ENCODE measurements at regions not wholly inside any gene's neighbourhood (a gene's known extent, or its start where the extent isn't known, plus 50 kb on each side); places are given as distances from the start of the nearest gene placed in this dataset.

DNA sequence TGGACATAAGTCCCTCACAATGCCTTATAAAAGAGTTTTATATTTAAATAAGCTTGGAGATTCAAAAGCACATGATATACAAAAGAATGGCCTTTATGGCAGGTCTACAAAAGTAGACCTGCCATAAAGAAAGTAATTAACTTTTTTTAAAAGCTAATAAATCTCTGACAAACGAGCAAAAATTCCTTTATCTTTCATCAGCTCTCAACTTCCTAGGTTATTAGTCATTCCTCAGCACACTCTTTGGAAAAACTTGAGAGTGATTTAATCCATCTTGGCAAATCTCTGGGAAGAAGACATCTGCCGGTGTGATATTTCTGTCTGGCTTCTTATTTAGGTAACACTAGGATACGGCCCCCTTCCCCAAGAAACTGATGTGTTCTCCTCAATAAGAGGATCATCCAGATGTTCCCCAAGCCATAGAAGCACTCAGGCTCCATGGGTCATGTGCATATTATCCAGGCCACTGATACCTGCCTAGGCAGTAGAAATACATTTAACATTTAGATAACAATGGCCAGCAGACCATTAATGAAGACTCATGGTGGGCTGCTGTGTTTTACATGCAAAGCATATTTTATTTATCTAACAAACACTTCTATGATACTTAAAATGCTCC is 372.7 kb downstream of the LIG4 start:
- Histone ChIP-seq H3K4me3 (ENCODE audit: insufficient read depth, low read length, poor library complexity, severe bottlenecking) (no peak overlapping the region), H3K36me3 (ENCODE audit: low read length) (no peaks in the 10 kb centered on the region), H3K27me3 (ENCODE audit: low read length) (no peaks in the 10 kb centered on the region), H3F3A (ENCODE audit: insufficient read depth) (no peaks in the 10 kb centered on the region), H3K9me3 (ENCODE audit: insufficient read depth, low read length) (no peaks in the 10 kb centered on the region), H3K27ac (ENCODE audit: low read depth, low read length) (no peak overlapping the region), H4K20me1 (ENCODE audit: low read depth, low read length) (no peaks in the 10 kb centered on the region), H3K9me2 (replicated peaks; ENCODE audit: insufficient read depth, low read length) (no peaks in the 10 kb centered on the region), H3K79me2 (ENCODE audit: insufficient read depth, low read length) (no peaks in the 10 kb centered on the region), H3K4me2 (ENCODE audit: low read depth, low read length, poor library complexity, severe bottlenecking) (no peak overlapping the region), H2AFZ (ENCODE audit: low read depth, low read length, severe bottlenecking) (no peak overlapping the region), H3K9ac (ENCODE audit: low read length) (no peak overlapping the region)
- TF ChIP-seq EZH2phosphoT487 (conservative IDR thresholded peaks at IDR 0.05; ENCODE audit: low read length), result no peak
- TF ChIP-seq, protein P1, sequence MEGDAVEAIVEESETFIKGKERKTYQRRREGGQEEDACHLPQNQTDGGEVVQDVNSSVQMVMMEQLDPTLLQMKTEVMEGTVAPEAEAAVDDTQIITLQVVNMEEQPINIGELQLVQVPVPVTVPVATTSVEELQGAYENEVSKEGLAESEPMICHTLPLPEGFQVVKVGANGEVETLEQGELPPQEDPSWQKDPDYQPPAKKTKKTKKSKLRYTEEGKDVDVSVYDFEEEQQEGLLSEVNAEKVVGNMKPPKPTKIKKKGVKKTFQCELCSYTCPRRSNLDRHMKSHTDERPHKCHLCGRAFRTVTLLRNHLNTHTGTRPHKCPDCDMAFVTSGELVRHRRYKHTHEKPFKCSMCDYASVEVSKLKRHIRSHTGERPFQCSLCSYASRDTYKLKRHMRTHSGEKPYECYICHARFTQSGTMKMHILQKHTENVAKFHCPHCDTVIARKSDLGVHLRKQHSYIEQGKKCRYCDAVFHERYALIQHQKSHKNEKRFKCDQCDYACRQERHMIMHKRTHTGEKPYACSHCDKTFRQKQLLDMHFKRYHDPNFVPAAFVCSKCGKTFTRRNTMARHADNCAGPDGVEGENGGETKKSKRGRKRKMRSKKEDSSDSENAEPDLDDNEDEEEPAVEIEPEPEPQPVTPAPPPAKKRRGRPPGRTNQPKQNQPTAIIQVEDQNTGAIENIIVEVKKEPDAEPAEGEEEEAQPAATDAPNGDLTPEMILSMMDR (IDR thresholded peaks at IDR 0.05; ENCODE audit: insufficient read depth, low read length, poor library complexity, severe bottlenecking), result no peak

DNA sequence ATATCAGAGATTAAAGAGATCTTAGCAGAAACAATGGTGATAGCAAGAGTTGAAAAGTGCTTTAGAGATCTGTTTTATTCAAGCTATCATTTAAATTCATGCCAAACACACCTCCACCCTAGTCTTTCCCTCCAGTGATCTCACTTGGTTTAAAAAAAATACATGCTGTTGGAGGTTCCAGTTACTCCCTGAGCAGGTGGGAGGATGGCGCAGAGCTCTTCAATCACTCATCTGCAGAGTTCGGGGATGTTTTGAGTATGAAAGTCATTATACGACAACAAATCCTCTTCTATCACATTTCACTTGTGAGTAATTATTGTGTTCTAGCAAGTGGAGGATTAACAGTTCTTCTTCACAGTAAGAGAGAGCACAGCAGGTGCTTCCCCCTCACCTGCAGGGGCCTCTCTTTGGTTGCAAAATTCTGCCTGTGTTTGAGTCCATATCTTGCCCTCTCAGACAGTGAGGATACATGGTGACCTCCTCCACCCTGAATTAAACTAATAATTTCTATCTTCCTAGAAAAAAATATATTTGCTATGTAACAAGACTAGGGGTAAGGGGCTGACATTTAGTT is 376.7 kb downstream of the LIG4 start:
- H3K9me2 ChIP-seq (replicated peaks; ENCODE audit: insufficient read depth, low read length), result no peaks in the 10 kb centered on the region
- H3K4me3 ChIP-seq (ENCODE audit: insufficient read depth, low read length, poor library complexity, severe bottlenecking), result no peak overlapping the region
- no peaks in the 10 kb centered on the region for H3K9me3 ChIP-seq (ENCODE audit: insufficient read depth, low read length)
- H3K9ac ChIP-seq (ENCODE audit: low read length), result no peak overlapping the region
- no peak overlapping the region for H3K27ac ChIP-seq (ENCODE audit: low read depth, low read length)
- H3K79me2 ChIP-seq (ENCODE audit: insufficient read depth, low read length), result no peaks in the 10 kb centered on the region
- no peaks in the 10 kb centered on the region for H3K27me3 ChIP-seq (ENCODE audit: low read length)
- H3K36me3 ChIP-seq (ENCODE audit: low read length), result no peaks in the 10 kb centered on the region
- H3F3A ChIP-seq (ENCODE audit: insufficient read depth), result no peaks in the 10 kb centered on the region
- no peak overlapping the region for H3K4me2 ChIP-seq (ENCODE audit: low read depth, low read length, poor library complexity, severe bottlenecking)
- no peak overlapping the region for H2AFZ ChIP-seq (ENCODE audit: low read depth, low read length, severe bottlenecking)
- TF ChIP-seq EZH2phosphoT487 (conservative IDR thresholded peaks at IDR 0.05; ENCODE audit: low read length), result no peak
- TF ChIP-seq, protein P1 (IDR thresholded peaks at IDR 0.05; ENCODE audit: insufficient read depth, low read length, poor library complexity, severe bottlenecking), result no peak
- H4K20me1 ChIP-seq (ENCODE audit: low read depth, low read length), result no peaks in the 10 kb centered on the region

DNA sequence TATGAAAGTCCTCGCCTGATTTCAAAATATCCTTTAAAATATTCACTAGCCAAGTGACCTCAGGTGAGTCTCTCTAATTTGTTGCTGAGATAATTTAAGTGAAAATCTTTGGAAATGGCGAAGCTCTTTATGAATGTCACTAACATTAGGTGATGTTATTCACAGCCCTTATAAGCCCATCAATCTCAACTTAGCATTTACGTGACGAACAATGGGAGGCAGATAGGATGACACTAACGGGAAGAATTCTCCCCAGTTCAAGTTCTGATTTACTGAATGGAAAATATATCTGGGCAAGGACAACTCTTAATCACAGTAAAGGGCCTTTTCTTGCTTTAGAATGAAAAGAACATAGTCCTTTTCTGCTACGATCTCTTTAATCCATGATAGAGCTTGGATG is 378.7 kb downstream of the LIG4 start:
- Histone ChIP-seq H3K27ac (ENCODE audit: low read depth, low read length) (no peak overlapping the region), H3K9me3 (ENCODE audit: insufficient read depth, low read length) (no peaks in the 10 kb centered on the region), H3K36me3 (ENCODE audit: low read length) (no peaks in the 10 kb centered on the region), H3K4me2 (ENCODE audit: low read depth, low read length, poor library complexity, severe bottlenecking) (no peak overlapping the region), H3K9me2 (replicated peaks; ENCODE audit: insufficient read depth, low read length) (no peaks in the 10 kb centered on the region), H4K20me1 (ENCODE audit: low read depth, low read length) (no peaks in the 10 kb centered on the region), H3K9ac (ENCODE audit: low read length) (no peak overlapping the region), H3F3A (ENCODE audit: insufficient read depth) (no peaks in the 10 kb centered on the region), H3K79me2 (ENCODE audit: insufficient read depth, low read length) (no peaks in the 10 kb centered on the region), H3K4me3 (ENCODE audit: insufficient read depth, low read length, poor library complexity, severe bottlenecking) (no peak overlapping the region), H2AFZ (ENCODE audit: low read depth, low read length, severe bottlenecking) (no peak overlapping the region), H3K27me3 (ENCODE audit: low read length) (no peaks in the 10 kb centered on the region)
- TF ChIP-seq EZH2phosphoT487 (conservative IDR thresholded peaks at IDR 0.05; ENCODE audit: low read length), result no peak
- TF ChIP-seq, protein P1 (IDR thresholded peaks at IDR 0.05; ENCODE audit: insufficient read depth, low read length, poor library complexity, severe bottlenecking), result no peak

Data from SU-DHL-6 (cell line).